Tibial nerve (tissue), 4 donors: ENCODE measurements at regions not wholly inside any gene's neighbourhood (a gene's known extent, or its start where the extent isn't known, plus 50 kb on each side); places are given as distances from the start of the nearest gene placed in this dataset.

Experiments
- DNase-seq, 2 donors: peaks; one replicate each; pipeline ENCODE4 v3.0.0-alpha.2; 2019; ENCODE audit warnings: low spot score in 2 of 2
- H3K27ac ChIP-seq, 4 donors: fragments of 200-600 bp; sonication (generic) in 3 of 4; one replicate each; pipeline ENCODE4 v1.5.1; 2017 to 2019; ENCODE audit warnings: mild to moderate bottlenecking in 1 of 4
- H3K27me3 ChIP-seq, 2 donors: fragments of 200-600 bp; sonication (generic) in 1 of 2; one replicate each; pipeline versions ENCODE4 v1.5.1 to v1.6.0; 2017 to 2019
- H3K36me3 ChIP-seq, 3 donors: fragments of 200-600 bp; sonication (generic); one replicate each; pipeline ENCODE4 v1.5.1; 2018 to 2019
- H3K4me1 ChIP-seq, 4 donors: fragments of 200-600 bp; sonication (generic) in 3 of 4; one replicate each; pipeline ENCODE4 v1.5.1; 2017 to 2019
- H3K4me3 ChIP-seq, 4 donors: fragments of 200-600 bp; sonication (generic) in 3 of 4; one replicate each; pipeline ENCODE4 v1.5.1; 2017 to 2019; ENCODE audit warnings: mild to moderate bottlenecking in 1 of 4, moderate library complexity in 1 of 4
- H3K9me3 ChIP-seq, 4 donors: fragments of 200-600 bp; sonication (generic) in 3 of 4; one replicate each; pipeline ENCODE4 v1.5.1; 2017 to 2019
- EP300 ChIP-seq, 2 donors: sonication (generic); formaldehyde crosslinking; IDR thresholded peaks; one replicate each; pipeline ENCODE4 v1.6.1; 2017; ENCODE audit warnings: antibody characterized with exemption in 2 of 2, mild to moderate bottlenecking in 1 of 2
- POLR2A ChIP-seq, 2 donors: fragments of 450-650 bp; IDR thresholded peaks; one replicate each; pipeline ENCODE4 v1.6.1; 2017; ENCODE audit warnings: antibody characterized with exemption in 2 of 2, mild to moderate bottlenecking in 2 of 2, moderate library complexity in 2 of 2
- WGBS, 2 donors: methylation state at CpG; one replicate each; pipeline ENCODE4 v1.1.5; 2018; 5-methylcytosine and 5-hydroxymethylcytosine counted together
- TF ChIP-seq, protein P1 (sequence below), 5 experiments: fragments of 200-600 bp in 3 of 5; fragments of 450-650 bp in 2 of 5; sonication (generic) in 3 of 5; IDR thresholded peaks; one replicate each; pipeline ENCODE4 v1.5.1; 2016 to 2019; ENCODE audit warnings: antibody characterized with exemption in 5 of 5, mild to moderate bottlenecking in 3 of 5, moderate library complexity in 2 of 5

- no peak overlapping the region for H3K4me3 ChIP-seq
- H3K4me1 ChIP-seq = no peaks in the 10 kb centered on the region
- no peaks in the 10 kb centered on the region for H3K9me3 ChIP-seq
- no peak for DNase-seq
- no peak overlapping the region for H3K27ac ChIP-seq
- TF ChIP-seq POLR2A (IDR thresholded peaks at IDR 0.05) = no peak
- no peak for TF ChIP-seq EP300 (IDR thresholded peaks at IDR 0.05)
- TF ChIP-seq, protein P1, sequence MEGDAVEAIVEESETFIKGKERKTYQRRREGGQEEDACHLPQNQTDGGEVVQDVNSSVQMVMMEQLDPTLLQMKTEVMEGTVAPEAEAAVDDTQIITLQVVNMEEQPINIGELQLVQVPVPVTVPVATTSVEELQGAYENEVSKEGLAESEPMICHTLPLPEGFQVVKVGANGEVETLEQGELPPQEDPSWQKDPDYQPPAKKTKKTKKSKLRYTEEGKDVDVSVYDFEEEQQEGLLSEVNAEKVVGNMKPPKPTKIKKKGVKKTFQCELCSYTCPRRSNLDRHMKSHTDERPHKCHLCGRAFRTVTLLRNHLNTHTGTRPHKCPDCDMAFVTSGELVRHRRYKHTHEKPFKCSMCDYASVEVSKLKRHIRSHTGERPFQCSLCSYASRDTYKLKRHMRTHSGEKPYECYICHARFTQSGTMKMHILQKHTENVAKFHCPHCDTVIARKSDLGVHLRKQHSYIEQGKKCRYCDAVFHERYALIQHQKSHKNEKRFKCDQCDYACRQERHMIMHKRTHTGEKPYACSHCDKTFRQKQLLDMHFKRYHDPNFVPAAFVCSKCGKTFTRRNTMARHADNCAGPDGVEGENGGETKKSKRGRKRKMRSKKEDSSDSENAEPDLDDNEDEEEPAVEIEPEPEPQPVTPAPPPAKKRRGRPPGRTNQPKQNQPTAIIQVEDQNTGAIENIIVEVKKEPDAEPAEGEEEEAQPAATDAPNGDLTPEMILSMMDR (IDR thresholded peaks at IDR 0.05) = no peak
- H3K36me3 ChIP-seq = no peaks in the 10 kb centered on the region
- WGBS, 2 donors = 75 to 80% methylated on average over 6 of the region's 6 CpGs
- no peaks in the 10 kb centered on the region for H3K27me3 ChIP-seq
Measured at GRCh38 chr5:18114151-18114757, 480.0 kb downstream of the TAF11L14 start.

GRCh38 chr5:18117968-18118367 is 483.7 kb downstream of the TAF11L14 start:
- Histone ChIP-seq H3K36me3 (no peaks in the 10 kb centered on the region), H3K4me3 (no peak overlapping the region), H3K27ac (no peak overlapping the region), H3K4me1 (no peaks in the 10 kb centered on the region), H3K27me3 (no peaks in the 10 kb centered on the region), H3K9me3 (no peaks in the 10 kb centered on the region)
- TF ChIP-seq POLR2A (IDR thresholded peaks at IDR 0.05) = no peak
- TF ChIP-seq, protein P1 (IDR thresholded peaks at IDR 0.05) = no peak
- no peak for TF ChIP-seq EP300 (IDR thresholded peaks at IDR 0.05)
- DNase-seq = no peak
- 71 to 76% methylated on average over 2 of the region's 2 CpGs for WGBS, 2 donors

GRCh38 chr5:18119156-18119785 is 485.0 kb downstream of the TAF11L14 start:
- Histone ChIP-seq H3K4me3 (no peak overlapping the region), H3K4me1 (no peaks in the 10 kb centered on the region), H3K27me3 (no peaks in the 10 kb centered on the region), H3K9me3 (no peaks in the 10 kb centered on the region), H3K36me3 (no peaks in the 10 kb centered on the region), H3K27ac (no peak overlapping the region)
- WGBS, 2 donors = 87 to 92% methylated on average over 11 of the region's 11 CpGs
- no peak for TF ChIP-seq POLR2A (IDR thresholded peaks at IDR 0.05)
- TF ChIP-seq EP300 (IDR thresholded peaks at IDR 0.05) = no peak
- TF ChIP-seq, protein P1 (IDR thresholded peaks at IDR 0.05) = no peak
- no peak for DNase-seq

DNA sequence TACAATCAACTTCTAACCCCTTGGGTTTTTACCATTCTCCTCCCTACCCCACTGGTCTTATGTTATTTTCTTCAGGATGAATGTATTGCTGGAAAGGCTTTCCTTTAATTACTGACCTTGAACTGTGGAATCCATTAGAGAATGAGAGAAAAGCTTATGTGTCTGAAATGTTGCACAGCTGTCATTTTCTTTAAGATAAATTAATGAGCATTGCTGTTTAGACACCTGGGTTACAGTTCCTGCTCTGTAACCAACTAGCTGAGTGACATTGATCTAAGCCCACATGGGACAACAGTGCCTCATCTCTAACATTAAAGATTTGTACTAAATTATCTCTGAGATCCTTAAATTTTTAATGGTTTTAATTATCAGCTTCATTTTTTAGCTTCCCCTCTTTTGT is 507.0 kb downstream of the TAF11L14 start:
- Histone ChIP-seq H3K9me3 (no peaks in the 10 kb centered on the region), H3K27me3 (no peaks in the 10 kb centered on the region), H3K36me3 (no peaks in the 10 kb centered on the region), H3K4me1 (no peaks in the 10 kb centered on the region), H3K27ac (no peak overlapping the region), H3K4me3 (no peak overlapping the region)
- TF ChIP-seq, protein P1 (IDR thresholded peaks at IDR 0.05) = no peak
- TF ChIP-seq EP300 (IDR thresholded peaks at IDR 0.05) (no peak), POLR2A (IDR thresholded peaks at IDR 0.05) (no peak)
- DNase-seq = no peak

DNA sequence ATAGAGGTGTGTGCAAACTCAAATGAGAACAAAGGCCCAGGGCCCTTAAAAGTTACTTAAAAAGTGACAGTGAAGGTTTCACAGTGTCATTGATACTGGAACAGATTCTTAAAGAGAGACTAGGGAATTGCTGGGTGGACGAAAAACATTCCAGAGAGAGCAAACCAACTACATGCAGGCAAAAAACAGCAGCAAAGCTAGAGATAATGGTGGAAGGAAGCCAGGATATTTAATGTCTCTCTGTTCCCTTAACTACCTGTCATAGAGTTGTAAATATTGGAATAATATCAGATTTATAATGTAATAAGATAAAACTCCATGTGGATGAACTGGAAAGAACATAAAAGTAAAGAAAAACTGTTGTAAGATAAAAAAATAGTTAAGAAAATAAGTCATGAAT is 508.6 kb downstream of the TAF11L14 start:
- H3K27ac ChIP-seq = no peak overlapping the region
- H3K4me1 ChIP-seq = no peaks in the 10 kb centered on the region
- DNase-seq = no peak
- no peak overlapping the region for H3K4me3 ChIP-seq
- no peaks in the 10 kb centered on the region for H3K27me3 ChIP-seq
- TF ChIP-seq EP300 (IDR thresholded peaks at IDR 0.05) (no peak), POLR2A (IDR thresholded peaks at IDR 0.05) (no peak)
- H3K36me3 ChIP-seq = no peaks in the 10 kb centered on the region
- 50 to 59% methylated on average over 1 of the region's 1 CpG for WGBS, 2 donors
- no peaks in the 10 kb centered on the region for H3K9me3 ChIP-seq
